Neuronal stem cell (in vitro differentiated cells): ENCODE measurements at regions not wholly inside any gene's neighbourhood (a gene's known extent, or its start where the extent isn't known, plus 50 kb on each side); places are given as distances from the start of the nearest gene placed in this dataset.

Experiments used
- DNase-seq: peaks from one replicate; pipeline ENCODE4 v3.0.0-alpha.2; 2013; ENCODE audit warnings: low spot score
- H2AFZ ChIP-seq: one replicate; pipeline ENCODE4 v1.6.1; 2013; ENCODE audit warnings: mild to moderate bottlenecking, low read length, inconsistent platforms
- H2AK5ac ChIP-seq: 2 replicates; pipeline ENCODE4 v1.6.1; 2013; ENCODE audit warnings: low read depth, mild to moderate bottlenecking, inconsistent platforms, low read length, moderate library complexity, mixed read lengths
- H2BK120ac ChIP-seq: 2 replicates; pipeline ENCODE4 v1.6.1; 2013; ENCODE audit warnings: low read depth, mild to moderate bottlenecking, inconsistent platforms, low read length, moderate library complexity, mixed read lengths
- H2BK12ac ChIP-seq: one replicate; pipeline ENCODE4 v1.6.1; 2013; ENCODE audit warnings: low read length, inconsistent platforms
- H2BK15ac ChIP-seq: 2 replicates; pipeline ENCODE4 v1.6.1; 2013; ENCODE audit warnings: mild to moderate bottlenecking, low read length, inconsistent platforms, mixed read lengths
- H2BK5ac ChIP-seq: one replicate; pipeline ENCODE4 v1.6.1; 2013; ENCODE audit warnings: inconsistent platforms, mild to moderate bottlenecking, low read length, moderate library complexity
- H3K14ac ChIP-seq: one replicate; pipeline ENCODE4 v1.6.1; 2013; ENCODE audit warnings: low read length, inconsistent platforms
- H3K18ac ChIP-seq: 2 replicates; pipeline ENCODE4 v1.6.1; 2013; ENCODE audit warnings: low read length, inconsistent platforms
- H3K23ac ChIP-seq: 2 replicates; pipeline ENCODE4 v1.6.1; 2013; ENCODE audit warnings: low read depth, mild to moderate bottlenecking, mixed read lengths, low read length, inconsistent platforms; ENCODE audit not compliant: poor library complexity
- H3K27ac ChIP-seq: replicated peaks from 3 replicates; pipeline ENCODE4 v1.5.1; 2013; ENCODE audit warnings: low read length, inconsistent platforms
- H3K27me3 ChIP-seq, 3 experiments: 2 replicates each; pipeline ENCODE4 v1.6.1; 2013; ENCODE audit warnings: low read length in 3 of 3, mild to moderate bottlenecking in 2 of 3, inconsistent platforms in 1 of 3, low read depth in 1 of 3, mixed read lengths in 1 of 3, moderate library complexity in 1 of 3; ENCODE audit not compliant: control insufficient read depth in 3 of 3, insufficient read depth in 3 of 3
- H3K36me3 ChIP-seq, 2 donors: replicated peaks in 1 of 2; 2 replicates each; pipeline ENCODE4 v1.6.1; 2013; ENCODE audit warnings: low read length in 2 of 2; ENCODE audit not compliant: control insufficient read depth in 2 of 2, insufficient read depth in 2 of 2
- H3K4ac ChIP-seq: 2 replicates; pipeline ENCODE4 v1.6.1; 2013; ENCODE audit warnings: inconsistent platforms, mild to moderate bottlenecking, low read length, moderate library complexity
- H3K4me1 ChIP-seq, 2 donors: 1 replicate in 1 of 2; 2 replicates in 1 of 2; pipeline ENCODE4 v1.6.1; 2013; ENCODE audit warnings: low read length in 2 of 2, low read depth in 1 of 2; ENCODE audit not compliant: control insufficient read depth in 2 of 2, insufficient read depth in 1 of 2
- H3K4me2 ChIP-seq: one replicate; pipeline ENCODE4 v1.6.1; 2013; ENCODE audit warnings: mild to moderate bottlenecking, low read length, inconsistent platforms; ENCODE audit not compliant: insufficient read depth, poor library complexity, severe bottlenecking
- H3K4me3 ChIP-seq, 2 donors: 2 replicates each; pipeline ENCODE4 v1.5.1; 2013; ENCODE audit warnings: low read length in 2 of 2, mild to moderate bottlenecking in 2 of 2, inconsistent platforms in 1 of 2, moderate library complexity in 1 of 2
- H3K79me1 ChIP-seq: one replicate; pipeline ENCODE4 v1.6.1; 2013; ENCODE audit warnings: low read depth, mild to moderate bottlenecking, inconsistent platforms, low read length, moderate library complexity
- H3K9ac ChIP-seq: one replicate; pipeline ENCODE4 v1.6.1; 2013; ENCODE audit warnings: mild to moderate bottlenecking, low read depth, low read length, inconsistent platforms; ENCODE audit not compliant: poor library complexity
- H3K9me3 ChIP-seq, 2 donors: replicated peaks in 1 of 2; 2 replicates each; pipeline versions ENCODE3 to v1.6.1; 2013; ENCODE audit warnings: low read length in 2 of 2, mild to moderate bottlenecking in 2 of 2, inconsistent platforms in 1 of 2, low read depth in 1 of 2, mixed read lengths in 1 of 2, moderate library complexity in 1 of 2; ENCODE audit not compliant: control insufficient read depth in 2 of 2, insufficient read depth in 1 of 2
- H4K8ac ChIP-seq: one replicate; pipeline ENCODE4 v1.6.1; 2013; ENCODE audit warnings: low read depth, mild to moderate bottlenecking, inconsistent platforms, low read length, moderate library complexity
- H4K91ac ChIP-seq: one replicate; pipeline ENCODE4 v1.6.1; 2013; ENCODE audit warnings: low read length, low read depth, mild to moderate bottlenecking, inconsistent platforms; ENCODE audit not compliant: poor library complexity
- WGBS, 2 donors: extraction: QIAGEN DNeasy Blood & Tissue Kit; methylation state at CpG; one replicate each; pipeline ENCODE4 v1.1.7; 2013; ENCODE audit warnings: missing lambda C conversion rate in 2 of 2, mixed read lengths in 1 of 2; ENCODE audit not compliant: insufficient read length in 2 of 2, insufficient replicate concordance in 1 of 2; ENCODE audit errors: extremely low coverage in 2 of 2; 5-methylcytosine and 5-hydroxymethylcytosine counted together

GRCh38 chr3:18012933-18013332, 270.5 kb upstream of the TBC1D5 start:
- WGBS, 2 donors = no CpG with 5 or more reads among the region's 4 CpGs
- no peak overlapping the region for H3K23ac ChIP-seq
- no peak overlapping the region for H2BK12ac ChIP-seq

GRCh38 chr3:18012436-18012835, 270.0 kb upstream of the TBC1D5 start:
- no CpG with 5 or more reads among the region's 2 CpGs for WGBS, 2 donors
- no peak overlapping the region for H3K23ac ChIP-seq

More at GRCh38 chr3:18012933-18013332, 270.5 kb upstream of the TBC1D5 start:
- H2AK5ac ChIP-seq = no peak overlapping the region
- H3K27me3 ChIP-seq = no peaks in the 10 kb centered on the region
- no peak overlapping the region for H4K91ac ChIP-seq
- H2BK5ac ChIP-seq = no peak overlapping the region
- H3K4me1 ChIP-seq = no peaks in the 10 kb centered on the region
- no peak overlapping the region for H3K27ac ChIP-seq
- no peak for DNase-seq
- H4K8ac ChIP-seq = no peak overlapping the region
- no peaks in the 10 kb centered on the region for H3K36me3 ChIP-seq
- H3K18ac ChIP-seq = no peak overlapping the region
- H3K9ac ChIP-seq = no peak overlapping the region
- no peak overlapping the region for H2BK15ac ChIP-seq
- H3K9me3 ChIP-seq = no peaks in the 10 kb centered on the region
- H3K14ac ChIP-seq = no peak overlapping the region
- no peaks in the 10 kb centered on the region for H3K79me1 ChIP-seq
- H2AFZ ChIP-seq = no peak overlapping the region
- H3K4me2 ChIP-seq = no peak overlapping the region
- no peak overlapping the region for H2BK120ac ChIP-seq
- no peak overlapping the region for H3K4me3 ChIP-seq
- H3K4ac ChIP-seq = no peak overlapping the region

GRCh38 chr3:18011387-18011786, 269.0 kb upstream of the TBC1D5 start:
- Histone ChIP-seq H2AFZ (no peak overlapping the region), H3K4ac (no peak overlapping the region), H3K36me3 (no peaks in the 10 kb centered on the region), H4K8ac (no peak overlapping the region), H3K4me1 (no peaks in the 10 kb centered on the region), H2BK5ac (no peak overlapping the region), H3K27me3 (no peaks in the 10 kb centered on the region), H4K91ac (no peak overlapping the region), H3K27ac (no peak overlapping the region), H2BK120ac (no peak overlapping the region), H3K18ac (no peak overlapping the region), H3K4me3 (no peak overlapping the region), H2BK12ac (no peak overlapping the region), H3K9ac (no peak overlapping the region), H2AK5ac (no peak overlapping the region), H3K4me2 (no peak overlapping the region), H3K79me1 (no peaks in the 10 kb centered on the region), H3K9me3 (no peaks in the 10 kb centered on the region), H3K23ac (no peak overlapping the region), H3K14ac (no peak overlapping the region), H2BK15ac (no peak overlapping the region)
- no peak for DNase-seq
- no CpG with 5 or more reads among the region's 3 CpGs for WGBS, 2 donors

More at GRCh38 chr3:18012436-18012835, 270.0 kb upstream of the TBC1D5 start:
- no peak overlapping the region for H2BK5ac ChIP-seq
- no peak overlapping the region for H3K18ac ChIP-seq
- no peak overlapping the region for H3K4me2 ChIP-seq
- no peak overlapping the region for H2AFZ ChIP-seq
- H2BK15ac ChIP-seq = no peak overlapping the region
- no peaks in the 10 kb centered on the region for H3K9me3 ChIP-seq
- H2AK5ac ChIP-seq = no peak overlapping the region
- H2BK12ac ChIP-seq = no peak overlapping the region
- H4K91ac ChIP-seq = no peak overlapping the region
- no peak overlapping the region for H2BK120ac ChIP-seq
- no peaks in the 10 kb centered on the region for H3K79me1 ChIP-seq
- no peak overlapping the region for H3K4me3 ChIP-seq
- H4K8ac ChIP-seq = no peak overlapping the region
- H3K9ac ChIP-seq = no peak overlapping the region
- no peak overlapping the region for H3K4ac ChIP-seq
- DNase-seq = no peak
- H3K36me3 ChIP-seq = no peaks in the 10 kb centered on the region
- no peak overlapping the region for H3K27ac ChIP-seq
- H3K4me1 ChIP-seq = no peaks in the 10 kb centered on the region
- no peak overlapping the region for H3K14ac ChIP-seq
- no peaks in the 10 kb centered on the region for H3K27me3 ChIP-seq

- WGBS, 2 donors = no CpG with 5 or more reads among the region's 4 CpGs
Observed at GRCh38 chr3:18010001-18010400, 267.6 kb upstream of the TBC1D5 start.

More at GRCh38 chr3:18010001-18010400, 267.6 kb upstream of the TBC1D5 start:
- Histone ChIP-seq H3K4ac (no peak overlapping the region), H2AK5ac (no peak overlapping the region), H3K18ac (no peak overlapping the region), H2BK12ac (no peak overlapping the region), H3K36me3 (no peaks in the 10 kb centered on the region), H2AFZ (no peak overlapping the region), H3K27me3 (no peaks in the 10 kb centered on the region), H2BK15ac (no peak overlapping the region), H4K91ac (no peak overlapping the region), H3K9me3 (no peaks in the 10 kb centered on the region), H2BK120ac (no peak overlapping the region), H3K4me2 (no peak overlapping the region), H3K14ac (no peak overlapping the region), H2BK5ac (no peak overlapping the region), H4K8ac (no peak overlapping the region), H3K23ac (no peak overlapping the region), H3K4me3 (no peak overlapping the region), H3K9ac (no peak overlapping the region), H3K79me1 (no peaks in the 10 kb centered on the region), H3K4me1 (no peaks in the 10 kb centered on the region), H3K27ac (no peak overlapping the region)
- DNase-seq = no peak
